GM21825 (cell line): ENCODE measurements at regions not wholly inside any gene's neighbourhood (a gene's known extent, or its start where the extent isn't known, plus 50 kb on each side); places are given as distances from the start of the nearest gene placed in this dataset.

Experiments
- ATAC-seq: cut with Tn5 transposase; IDR thresholded peaks from one replicate; pipeline ENCODE4 v1.9.1; 2021; ENCODE audit warnings: mild to moderate bottlenecking, moderate library complexity; ENCODE audit not compliant: unreplicated experiment

GRCh38 chr9:19732441-19732951 lies 56.3 kb downstream of the SLC24A2 start:
- no peak for ATAC-seq

GRCh38 chr9:19728101-19728500 lies 60.7 kb downstream of the SLC24A2 start:
- no peak for ATAC-seq

DNA sequence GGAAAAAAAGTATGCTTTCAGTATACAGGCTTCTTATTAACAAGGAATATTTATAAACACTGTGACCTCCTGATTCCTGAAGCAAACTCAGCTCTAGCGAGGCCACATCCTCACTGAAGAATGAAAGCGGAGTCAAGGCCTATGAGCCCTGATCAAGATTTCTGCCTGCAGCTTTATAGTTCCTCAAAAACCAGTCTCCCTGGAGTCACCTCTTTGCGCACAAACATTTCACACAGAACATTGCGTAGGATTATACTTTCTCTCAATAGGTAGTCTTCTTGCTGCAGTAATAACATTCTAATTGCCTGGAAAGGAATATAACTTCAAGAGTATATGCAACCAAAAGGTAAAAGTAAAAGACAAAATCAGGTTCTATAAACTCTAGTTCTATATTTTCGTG lies 62.9 kb downstream of the SLC24A2 start:
- no peak for ATAC-seq

DNA sequence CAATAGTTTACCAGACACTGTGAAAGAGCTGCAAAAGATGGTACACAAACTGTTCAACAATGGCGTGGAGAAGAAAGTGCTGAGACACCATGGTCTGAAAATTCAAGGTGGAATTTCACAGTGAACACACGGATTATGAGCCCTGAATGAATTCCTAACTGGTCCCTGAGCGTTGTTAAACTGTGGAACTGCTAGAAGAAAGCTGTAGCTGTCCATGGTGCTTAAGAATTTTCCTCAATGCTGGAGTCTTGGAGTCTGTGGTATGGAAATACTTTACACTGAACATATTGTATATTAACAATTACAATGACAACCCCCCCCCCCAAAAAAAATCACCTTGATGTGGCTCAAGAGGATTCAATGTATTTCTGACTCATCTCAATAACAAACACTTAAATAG lies 68.5 kb downstream of the SLC24A2 start:
- no peak for ATAC-seq

GRCh38 chr9:19703702-19704101 lies 85.1 kb downstream of the SLC24A2 start:
- ATAC-seq, result no peak

GRCh38 chr9:19701991-19702390 lies 86.8 kb downstream of the SLC24A2 start:
- ATAC-seq, result no peak

- ATAC-seq, result no peak
Measured at GRCh38 chr9:19701274-19701673, 87.6 kb downstream of the SLC24A2 start.

DNA sequence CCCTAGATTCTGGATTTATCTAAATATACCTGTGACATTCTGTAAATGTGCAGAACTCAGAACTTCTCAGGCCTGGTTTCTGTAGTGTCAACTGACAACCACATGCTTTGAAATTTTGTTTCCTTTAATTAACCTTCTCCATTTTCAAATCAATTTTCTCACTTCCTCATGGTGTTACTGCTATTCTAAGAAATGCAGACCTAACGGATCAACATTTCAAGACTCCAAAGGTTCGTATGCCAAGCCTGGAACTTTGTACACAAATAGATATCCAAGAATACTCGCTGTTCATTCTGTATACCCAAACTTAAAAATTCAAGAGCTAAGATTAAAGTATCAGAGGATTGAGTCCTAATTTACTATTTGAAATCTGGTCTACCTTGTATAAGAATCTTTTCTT lies 88.1 kb downstream of the SLC24A2 start:
- ATAC-seq, result no peak

GRCh38 chr9:19699756-19700155 lies 89.1 kb downstream of the SLC24A2 start:
- ATAC-seq, result no peak

GRCh38 chr9:19698960-19699359 lies 89.9 kb downstream of the SLC24A2 start:
- no peak for ATAC-seq

DNA sequence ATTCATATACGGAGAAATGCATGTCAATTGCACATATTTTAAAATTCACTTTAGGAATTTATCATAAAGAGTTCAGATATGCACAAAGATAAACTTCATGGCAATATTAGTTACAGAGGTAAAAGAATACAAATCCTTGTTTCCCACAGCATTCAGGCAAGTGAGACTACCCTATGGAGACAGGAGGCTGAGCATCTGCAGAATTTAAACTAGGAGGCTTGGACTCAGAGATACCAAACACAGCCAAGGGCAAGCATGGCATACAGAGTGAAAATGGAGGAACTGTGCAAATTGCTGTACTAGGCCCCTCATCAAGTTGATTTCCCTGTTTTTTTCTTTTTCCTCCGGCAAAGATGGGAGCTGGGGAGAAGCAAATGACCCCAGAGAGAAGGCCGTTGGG lies 94.2 kb downstream of the SLC24A2 start:
- ATAC-seq, result no peak

DNA sequence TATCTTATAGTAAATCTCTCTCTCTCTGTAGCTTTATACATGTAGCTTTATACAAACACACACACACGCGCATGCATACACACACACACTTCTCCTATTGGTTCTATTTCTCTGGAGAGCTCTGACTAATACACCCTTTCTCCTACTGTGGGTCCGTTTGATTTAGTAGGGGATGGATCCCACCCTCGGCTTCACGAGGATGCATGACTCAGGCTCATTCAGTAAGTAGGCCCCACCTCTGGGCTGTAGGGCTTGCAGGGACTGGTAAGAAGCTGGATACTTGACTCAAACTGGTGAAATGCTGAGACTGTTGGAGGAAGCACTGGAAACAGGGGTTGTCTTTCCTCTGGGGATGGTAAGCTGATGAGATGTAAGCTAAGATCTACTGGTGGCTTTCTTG lies 98.7 kb downstream of the SLC24A2 start:
- ATAC-seq, result no peak

DNA sequence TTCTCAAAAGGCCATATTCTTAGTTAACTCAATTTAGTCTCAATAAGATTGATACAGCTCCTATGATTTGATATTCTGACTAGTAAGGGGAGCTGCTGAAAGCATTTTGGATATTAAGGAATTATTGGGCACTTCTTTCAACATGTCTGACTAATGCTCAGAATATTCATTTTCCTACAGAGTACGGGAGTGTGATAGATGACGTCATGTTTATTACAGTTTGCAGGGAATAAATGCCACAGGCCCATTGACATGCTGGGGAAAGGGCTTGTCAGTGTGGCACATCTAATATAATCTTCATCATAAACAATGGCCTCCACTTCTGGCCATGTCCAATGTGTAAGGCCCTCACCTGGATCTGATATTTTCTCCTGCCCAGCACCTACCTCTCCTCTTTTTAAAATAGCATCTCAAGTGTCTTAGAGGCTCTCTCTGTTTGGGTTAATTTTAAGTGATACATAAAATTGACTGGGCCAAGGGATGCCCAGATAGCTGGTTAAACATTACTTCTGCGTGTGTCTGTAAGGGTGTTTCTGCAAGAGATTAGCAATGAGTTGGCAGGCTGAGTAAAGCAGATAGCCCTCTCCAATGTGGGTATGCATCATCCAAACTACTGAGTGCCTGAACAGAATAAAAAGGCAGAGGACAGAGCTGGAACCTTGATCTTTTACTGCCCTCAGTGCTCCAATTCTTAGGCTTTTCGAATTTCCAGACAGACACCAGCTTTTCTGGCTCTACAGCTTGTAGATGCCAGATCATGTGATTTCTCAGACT lies 99.3 kb downstream of the SLC24A2 start:
- ATAC-seq, result no peak

DNA sequence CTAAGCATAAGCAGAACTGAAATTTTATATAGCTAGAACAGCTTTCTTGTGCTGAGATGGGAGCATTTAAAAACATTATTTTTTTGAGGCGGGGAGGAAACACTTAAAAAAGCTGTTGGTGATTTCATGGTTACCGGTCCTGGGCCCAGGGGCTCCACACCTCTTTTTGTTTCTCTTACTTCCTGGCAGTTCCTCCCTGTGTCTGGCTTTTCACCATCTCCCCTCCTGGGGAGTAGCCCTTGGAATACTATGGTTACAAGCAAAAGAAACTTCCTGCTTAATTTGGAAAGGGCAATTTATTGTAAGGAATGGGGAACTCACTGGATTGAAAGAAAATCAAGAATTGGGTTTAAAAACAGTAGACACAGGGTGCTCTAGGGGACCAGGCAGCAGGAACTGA lies 105.1 kb downstream of the SLC24A2 start:
- no peak for ATAC-seq

- ATAC-seq, result no peak
Measured at GRCh38 chr9:19682397-19682796, 106.4 kb downstream of the SLC24A2 start.

DNA sequence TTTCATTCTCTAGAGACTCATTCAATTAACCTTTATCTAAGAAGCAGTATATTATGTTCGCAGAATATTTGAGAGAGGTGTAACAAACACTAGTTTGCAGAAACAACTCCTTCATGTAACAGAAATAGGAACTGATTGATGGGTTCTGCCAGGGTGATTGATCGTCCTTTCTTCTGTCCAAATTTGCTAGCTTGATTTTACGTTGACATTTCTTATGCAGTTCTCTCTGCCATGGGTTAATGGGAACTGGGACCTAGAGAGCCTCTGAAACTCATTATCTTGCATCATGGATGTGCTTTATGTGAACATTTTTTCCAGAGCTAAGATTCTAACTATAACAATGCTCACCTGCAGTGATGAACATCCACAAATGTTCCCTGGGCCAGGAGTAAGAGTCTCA lies 107.0 kb downstream of the SLC24A2 start:
- no peak for ATAC-seq

GRCh38 chr9:19677924-19678323 lies 110.9 kb downstream of the SLC24A2 start:
- ATAC-seq, result no peak

- ATAC-seq, result no peak
Measured at GRCh38 chr9:19675492-19675891, 113.3 kb downstream of the SLC24A2 start.

DNA sequence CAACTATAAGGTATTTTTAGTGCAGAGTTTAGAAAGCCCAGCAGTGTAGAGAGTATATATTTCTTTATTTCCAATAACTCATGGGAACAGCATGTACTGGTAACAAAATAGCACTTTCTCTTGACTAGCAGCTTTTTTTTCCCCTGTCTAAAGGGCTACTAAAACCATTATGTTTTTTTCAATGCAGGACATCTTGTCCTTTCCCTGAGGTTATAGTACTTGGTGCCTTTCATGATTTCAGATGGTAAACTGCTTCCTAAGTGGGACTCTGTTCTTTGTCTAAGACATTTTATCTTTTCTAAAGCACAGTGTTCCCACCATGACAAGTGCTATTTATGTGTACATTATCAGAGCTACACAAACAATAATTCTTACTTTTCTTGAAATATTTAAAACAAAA lies 122.3 kb downstream of the SLC24A2 start:
- no peak for ATAC-seq

- peak; percentile 100 for ATAC-seq
Measured at GRCh38 chr9:19665146-19665863, 123.5 kb downstream of the SLC24A2 start.

DNA sequence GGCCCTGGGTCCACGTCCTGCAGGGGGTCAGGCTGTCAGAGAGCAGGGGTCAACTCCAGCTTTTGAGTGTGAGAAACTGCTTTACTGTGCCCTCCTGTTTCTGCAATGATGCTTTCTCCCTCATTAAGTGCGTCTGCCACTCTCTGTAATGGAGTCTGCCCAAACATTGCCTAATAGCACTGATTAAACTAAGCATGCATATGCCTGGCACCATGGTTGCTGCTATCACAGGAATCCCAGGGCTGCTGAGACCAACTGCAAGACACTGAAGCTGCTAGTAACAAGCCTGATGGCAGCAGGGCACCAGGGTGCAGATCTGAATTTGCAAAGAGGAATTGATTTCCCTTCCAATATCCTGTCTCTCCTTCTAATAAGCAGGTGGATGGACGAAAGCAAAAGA lies 125.3 kb downstream of the SLC24A2 start:
- no peak for ATAC-seq

GRCh38 chr9:19662213-19662612 lies 126.6 kb downstream of the SLC24A2 start:
- ATAC-seq, result no peak
